Body of pancreas (tissue), 4 donors: ENCODE measurements at regions not wholly inside any gene's neighbourhood (a gene's known extent, or its start where the extent isn't known, plus 50 kb on each side); places are given as distances from the start of the nearest gene placed in this dataset.

ENCODE experiments used
- ATAC-seq: fragments of 150-250 bp; one replicate; pipeline ENCODE4 v1.9.1; 2016
- DNase-seq, 4 donors: peaks; one replicate each; pipeline ENCODE4 v3.0.0-alpha.2; 2019
- H3K27ac ChIP-seq, 4 donors: fragments of 200-600 bp; sonication (generic); 1 replicate in 3 of 4; 2 replicates in 1 of 4; pipeline versions ENCODE4 v1.5.1 to v1.6.1; 2016 to 2019; ENCODE audit warnings: mild to moderate bottlenecking in 1 of 4, mixed read lengths in 1 of 4, moderate library complexity in 1 of 4
- H3K27me3 ChIP-seq, 2 donors: fragments of 200-600 bp; sonication (generic); one replicate each; pipeline ENCODE4 v1.6.0; 2016; ENCODE audit warnings: mild to moderate bottlenecking in 1 of 2
- H3K36me3 ChIP-seq, 2 donors: fragments of 200-600 bp; sonication (generic); replicated peaks in 1 of 2; 2 replicates each; pipeline ENCODE4 v1.5.1; 2016; ENCODE audit warnings: low read depth in 2 of 2; ENCODE audit not compliant: insufficient read depth in 1 of 2
- H3K4me1 ChIP-seq: fragments of 200-600 bp; sonication (generic); one replicate; pipeline ENCODE4 v1.6.0; 2016
- H3K4me3 ChIP-seq, 2 donors: fragments of 200-600 bp; sonication (generic); 1 replicate in 1 of 2; 2 replicates in 1 of 2; pipeline ENCODE4 v1.5.1; 2016 to 2019
- H3K9me3 ChIP-seq, 3 donors: fragments of 200-600 bp; sonication (generic); 1 replicate in 2 of 3; 2 replicates in 1 of 3; pipeline ENCODE4 v1.5.1; 2016
- POLR2A ChIP-seq, 3 donors: fragments of 450-650 bp; IDR thresholded peaks; one replicate each; pipeline ENCODE4 v1.6.1; 2016; ENCODE audit warnings: antibody characterized with exemption in 3 of 3, mild to moderate bottlenecking in 2 of 3
- WGBS, 2 donors: methylation state at CpG; one replicate each; pipeline ENCODE4 v1.1.5; 2017; 5-methylcytosine and 5-hydroxymethylcytosine counted together
- intact Hi-C: fragments of 100-400 bp; cut with DNase I; formaldehyde crosslinking; loops from one replicate; pipeline ENCODE4 v1.15.1; 2023
- TF ChIP-seq, protein P1 (sequence below), 7 experiments: fragments of 450-650 bp in 4 of 7; fragments of 200-600 bp in 3 of 7; sonication (generic) in 3 of 7; IDR thresholded peaks; one replicate each; pipeline ENCODE4 v1.5.1; 2016 to 2019; ENCODE audit warnings: antibody characterized with exemption in 7 of 7

DNA sequence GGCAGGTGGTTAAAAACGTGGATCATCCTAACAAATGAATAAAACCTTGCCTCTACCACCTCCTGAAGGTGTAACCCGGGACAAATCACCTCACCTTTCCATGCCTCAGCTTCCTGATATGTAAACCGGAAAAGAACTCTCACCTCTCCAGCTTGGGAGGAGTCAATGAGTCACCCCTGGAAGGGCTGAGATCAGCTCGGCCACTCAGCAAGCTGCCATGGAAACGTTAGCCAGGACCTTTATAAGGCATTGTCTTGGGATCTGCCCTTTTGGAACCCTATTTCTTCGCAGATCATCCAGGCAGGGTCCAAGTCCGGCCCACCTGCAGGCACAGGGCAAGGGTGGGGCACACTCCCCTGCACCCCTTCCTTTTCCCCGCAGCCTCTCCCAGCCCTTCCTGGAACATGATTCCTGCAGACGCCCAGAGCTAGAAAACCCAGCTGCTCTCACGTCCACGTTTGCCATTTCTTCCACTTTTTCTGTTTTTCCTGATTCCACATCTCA, 81.6 kb upstream of the PFKP start:
- peak; percentile 55 to 73 (median 68) for DNase-seq

DNA sequence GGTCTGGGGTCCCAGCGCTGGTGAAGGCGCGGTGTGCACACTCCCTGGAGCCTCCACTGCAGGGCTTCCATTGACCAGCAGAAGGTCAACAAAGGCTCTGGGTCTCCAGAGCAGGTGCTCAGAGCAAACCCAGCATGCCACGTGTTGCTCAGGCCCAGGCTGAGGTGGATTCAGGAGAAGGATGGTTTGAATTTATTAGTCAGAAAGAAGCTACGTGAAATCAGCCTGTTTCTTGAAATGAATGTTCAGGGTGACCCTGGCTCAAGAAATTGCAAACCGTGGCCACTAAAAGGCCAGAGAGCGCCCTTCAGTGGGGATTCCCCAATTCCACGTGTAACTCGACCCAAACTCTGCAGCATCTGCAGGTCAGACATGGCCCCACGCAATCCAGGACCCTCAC, 82.7 kb upstream of the PFKP start:
- Histone ChIP-seq H3K9me3 (peaks cover 0 to 9% (median 0%) of the 10 kb centered on the region in 3 donors), H3K36me3 (no peaks in the 10 kb centered on the region), H3K27ac (no peak overlapping the region), H3K4me1 (peaks cover 17% of the 10 kb centered on the region), H3K27me3 (no peaks in the 10 kb centered on the region), H3K4me3 (no peak overlapping the region)
- 91 to 93% methylated on average over 10 of the region's 10 CpGs for WGBS, 2 donors
- intact Hi-C loops = no loop called here
- TF ChIP-seq, protein P1, sequence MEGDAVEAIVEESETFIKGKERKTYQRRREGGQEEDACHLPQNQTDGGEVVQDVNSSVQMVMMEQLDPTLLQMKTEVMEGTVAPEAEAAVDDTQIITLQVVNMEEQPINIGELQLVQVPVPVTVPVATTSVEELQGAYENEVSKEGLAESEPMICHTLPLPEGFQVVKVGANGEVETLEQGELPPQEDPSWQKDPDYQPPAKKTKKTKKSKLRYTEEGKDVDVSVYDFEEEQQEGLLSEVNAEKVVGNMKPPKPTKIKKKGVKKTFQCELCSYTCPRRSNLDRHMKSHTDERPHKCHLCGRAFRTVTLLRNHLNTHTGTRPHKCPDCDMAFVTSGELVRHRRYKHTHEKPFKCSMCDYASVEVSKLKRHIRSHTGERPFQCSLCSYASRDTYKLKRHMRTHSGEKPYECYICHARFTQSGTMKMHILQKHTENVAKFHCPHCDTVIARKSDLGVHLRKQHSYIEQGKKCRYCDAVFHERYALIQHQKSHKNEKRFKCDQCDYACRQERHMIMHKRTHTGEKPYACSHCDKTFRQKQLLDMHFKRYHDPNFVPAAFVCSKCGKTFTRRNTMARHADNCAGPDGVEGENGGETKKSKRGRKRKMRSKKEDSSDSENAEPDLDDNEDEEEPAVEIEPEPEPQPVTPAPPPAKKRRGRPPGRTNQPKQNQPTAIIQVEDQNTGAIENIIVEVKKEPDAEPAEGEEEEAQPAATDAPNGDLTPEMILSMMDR (IDR thresholded peaks at IDR 0.05) = no peak
- TF ChIP-seq POLR2A (IDR thresholded peaks at IDR 0.05) = no peak
- no peak for ATAC-seq
- DNase-seq = no peak

More for the DNA sequence above, 81.6 kb upstream of the PFKP start:
- H3K4me3 ChIP-seq = no peak overlapping the region
- H3K27me3 ChIP-seq = no peaks in the 10 kb centered on the region
- intact Hi-C loops = no loop called here
- peak; percentile 91 for ATAC-seq
- peaks cover 0 to 11% (median 0%) of the 10 kb centered on the region in 3 donors for H3K9me3 ChIP-seq
- peak overlapping the region in 2 of 4 donors; percentile 32 to 59 for H3K27ac ChIP-seq
- peaks cover 17% of the 10 kb centered on the region for H3K4me1 ChIP-seq
- no peaks in the 10 kb centered on the region for H3K36me3 ChIP-seq
- 21 to 33% methylated on average over 11 of the region's 11 CpGs for WGBS, 2 donors
- TF ChIP-seq, protein P1 (IDR thresholded peaks at IDR 0.05) = no peak
- TF ChIP-seq POLR2A (IDR thresholded peaks at IDR 0.05) = peak in 2 of 3 donors; percentile 10 to 16

DNA sequence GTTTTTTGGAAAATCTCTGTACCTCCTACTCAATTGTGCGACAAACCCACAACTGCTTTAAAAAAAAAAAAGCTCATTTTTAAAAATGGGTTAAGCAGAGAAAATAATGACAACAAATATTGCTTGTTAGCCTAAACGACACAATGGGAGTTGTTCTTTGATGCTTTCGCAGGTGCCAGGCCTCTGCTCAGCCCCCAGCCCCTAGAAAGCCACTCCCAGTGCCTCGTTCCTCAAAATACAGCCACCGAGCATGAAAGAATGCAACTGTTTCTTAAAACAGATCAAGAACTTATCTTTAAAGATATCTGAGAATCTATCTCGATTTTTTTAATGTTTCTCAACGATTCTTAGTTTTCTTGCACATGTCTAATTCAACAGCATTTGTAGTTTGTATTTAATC, 85.2 kb upstream of the PFKP start:
- 65 to 69% methylated on average over 7 of the region's 7 CpGs for WGBS, 2 donors
- Histone ChIP-seq H3K27ac (no peak overlapping the region), H3K4me3 (no peak overlapping the region), H3K27me3 (no peaks in the 10 kb centered on the region), H3K9me3 (no peaks in the 10 kb centered on the region), H3K36me3 (no peaks in the 10 kb centered on the region), H3K4me1 (peaks cover 17% of the 10 kb centered on the region)
- TF ChIP-seq, protein P1 (IDR thresholded peaks at IDR 0.05) = no peak
- TF ChIP-seq POLR2A (IDR thresholded peaks at IDR 0.05) = no peak
- intact Hi-C loops = no loop called here
- no peak for DNase-seq
- no peak for ATAC-seq

DNA sequence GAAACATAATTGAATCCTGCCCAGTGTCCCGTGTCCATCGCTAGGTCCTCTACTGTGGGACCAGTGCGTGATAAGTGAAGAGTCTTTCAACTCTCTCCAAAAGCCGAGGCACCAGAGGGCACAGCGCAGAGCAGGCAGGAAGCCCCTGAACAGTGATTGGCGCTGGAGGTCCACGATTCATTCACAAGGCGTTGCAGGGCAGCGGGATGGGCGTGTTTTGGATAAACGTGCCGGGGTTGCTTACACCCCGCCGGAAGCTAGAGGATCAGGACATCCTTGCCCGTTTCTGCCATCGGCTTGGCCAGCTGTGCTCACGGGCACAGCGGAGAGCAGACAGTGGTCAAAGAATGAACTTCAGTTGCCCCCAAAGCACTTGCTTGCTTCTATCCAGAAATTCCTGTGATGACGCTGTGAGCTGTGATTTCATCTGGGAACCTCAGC, 86.0 kb upstream of the PFKP start:
- no peak for ATAC-seq
- no peak for DNase-seq
- WGBS, 2 donors = 71 to 77% methylated on average over 18 to 19 of the region's 19 CpGs

More for the DNA sequence above, 86.0 kb upstream of the PFKP start:
- Histone ChIP-seq H3K9me3 (no peaks in the 10 kb centered on the region), H3K36me3 (no peaks in the 10 kb centered on the region), H3K27me3 (no peaks in the 10 kb centered on the region), H3K27ac (no peak overlapping the region), H3K4me1 (peaks cover 11% of the 10 kb centered on the region), H3K4me3 (no peak overlapping the region)
- intact Hi-C loops = no loop called here
- no peak for TF ChIP-seq POLR2A (IDR thresholded peaks at IDR 0.05)
- TF ChIP-seq, protein P1 (IDR thresholded peaks at IDR 0.05) = no peak
